Urothelium cell line (cell line): ENCODE measurements at regions not wholly inside any gene's neighbourhood (a gene's known extent, or its start where the extent isn't known, plus 50 kb on each side); places are given as distances from the start of the nearest gene placed in this dataset.
A peak's percentile ranks its signal among the peaks of the same experiment; 100 is the strongest.

Source experiments
- DNase-seq: peaks from one replicate; pipeline ENCODE4 v3.0.0; 2011; ENCODE audit warnings: low spot score, mixed read lengths
- FAIRE-seq: peaks from 2 replicates; lab custom pipeline; 2011; peaks lifted over from hg19 to GRCh38; lab: Jason Lieb, UNC

DNA sequence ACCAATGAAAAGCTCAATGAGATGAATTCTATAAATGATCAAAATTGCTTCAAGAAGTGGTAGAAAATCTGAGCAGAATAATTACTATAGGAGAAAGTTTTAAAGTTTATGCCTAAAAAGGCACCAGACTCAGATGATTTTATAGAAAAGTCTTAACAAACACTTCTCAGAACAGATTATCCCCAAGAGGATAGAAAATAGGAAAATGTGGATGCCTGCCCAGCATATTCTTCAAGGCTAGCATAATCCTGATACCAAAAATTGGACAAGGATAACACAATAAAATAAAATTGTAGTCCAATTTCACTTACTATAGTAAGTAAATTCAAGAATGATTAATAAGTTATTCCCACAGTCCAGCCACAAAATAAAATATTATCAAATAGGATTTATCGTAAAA lies 397.0 kb downstream of the NR2F1-AS1 start:
- no peak for FAIRE-seq

DNA sequence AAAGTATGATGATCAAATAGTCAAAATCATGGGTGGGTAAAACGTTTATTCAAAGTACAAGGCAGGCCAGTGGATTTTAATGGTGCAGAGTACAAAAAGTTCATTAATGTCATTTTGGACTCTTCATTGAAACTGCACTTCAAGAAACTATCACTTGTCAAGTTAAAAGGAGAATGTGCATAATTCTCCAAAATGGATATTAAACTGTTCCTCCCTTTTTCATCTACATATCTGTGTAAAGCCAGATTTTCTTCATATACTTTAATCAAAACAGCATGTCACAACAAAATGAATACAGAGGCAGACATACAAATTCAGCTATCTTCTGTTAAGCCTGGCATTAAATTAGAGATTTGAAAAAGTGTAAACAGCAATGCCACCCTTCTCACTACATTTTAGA lies 401.6 kb downstream of the NR2F1-AS1 start:
- DNase-seq (no peak), FAIRE-seq (no peak)

More for the DNA sequence above, 397.0 kb downstream of the NR2F1-AS1 start:
- DNase-seq = no peak

DNA sequence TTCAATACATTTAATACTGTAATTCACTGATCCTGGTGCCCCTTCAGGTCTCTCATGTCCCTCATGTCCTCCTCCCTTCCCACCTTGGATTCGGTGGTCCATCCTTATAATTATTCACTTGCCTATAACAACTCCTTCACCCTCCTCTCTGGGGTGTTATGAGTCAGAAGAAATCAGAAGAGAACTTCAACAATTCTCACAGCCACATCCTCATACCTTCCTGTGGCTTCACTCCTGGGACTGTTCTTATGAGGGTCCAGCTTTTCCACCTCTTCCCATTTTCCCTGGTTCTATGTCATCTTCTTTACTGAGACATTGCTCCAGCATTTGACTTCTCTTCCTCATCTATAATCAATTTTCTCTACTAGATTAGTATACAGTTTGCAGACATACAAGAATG lies 406.1 kb downstream of the NR2F1-AS1 start:
- FAIRE-seq = no peak
- DNase-seq = no peak

DNA sequence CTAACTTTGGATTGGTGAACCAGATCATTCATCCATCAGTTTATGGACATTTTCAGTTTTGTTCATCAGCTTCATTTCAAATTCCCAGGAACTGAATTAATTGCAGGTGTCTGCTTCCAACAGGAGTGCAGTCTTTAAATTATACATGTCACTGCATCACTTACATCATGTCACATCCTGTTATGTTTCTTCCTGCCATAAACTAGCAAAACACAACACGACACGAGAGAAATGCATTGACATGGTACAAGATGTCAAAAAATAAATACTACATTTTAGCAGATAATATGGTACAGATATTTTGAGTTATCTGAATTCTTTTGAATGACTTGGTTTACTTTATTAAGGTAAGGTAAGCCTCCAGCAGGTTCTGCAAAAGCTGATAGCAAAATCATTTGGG lies 415.5 kb downstream of the NR2F1-AS1 start:
- no peak for FAIRE-seq

DNA sequence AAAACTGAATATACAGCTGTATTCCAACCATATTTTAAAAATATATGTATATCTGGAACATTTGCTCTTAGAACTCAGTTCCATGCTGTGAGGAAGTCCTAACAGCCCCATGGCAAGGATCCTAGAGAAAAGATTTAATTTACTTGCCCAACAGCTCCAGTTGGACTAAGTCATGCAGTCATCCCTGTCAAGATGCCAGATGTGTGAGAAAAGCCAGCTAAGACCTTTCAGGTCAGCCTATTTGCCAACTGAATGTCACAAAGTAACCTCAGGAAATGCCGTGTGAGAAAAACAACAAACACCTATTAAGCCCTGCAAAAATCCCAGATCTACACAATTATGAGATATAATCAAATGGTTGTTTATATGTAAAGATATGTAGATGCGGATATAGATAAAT lies 416.3 kb downstream of the NR2F1-AS1 start:
- DNase-seq (peak; percentile 44), FAIRE-seq (no peak)

More for the DNA sequence above, 415.5 kb downstream of the NR2F1-AS1 start:
- no peak for DNase-seq

DNA sequence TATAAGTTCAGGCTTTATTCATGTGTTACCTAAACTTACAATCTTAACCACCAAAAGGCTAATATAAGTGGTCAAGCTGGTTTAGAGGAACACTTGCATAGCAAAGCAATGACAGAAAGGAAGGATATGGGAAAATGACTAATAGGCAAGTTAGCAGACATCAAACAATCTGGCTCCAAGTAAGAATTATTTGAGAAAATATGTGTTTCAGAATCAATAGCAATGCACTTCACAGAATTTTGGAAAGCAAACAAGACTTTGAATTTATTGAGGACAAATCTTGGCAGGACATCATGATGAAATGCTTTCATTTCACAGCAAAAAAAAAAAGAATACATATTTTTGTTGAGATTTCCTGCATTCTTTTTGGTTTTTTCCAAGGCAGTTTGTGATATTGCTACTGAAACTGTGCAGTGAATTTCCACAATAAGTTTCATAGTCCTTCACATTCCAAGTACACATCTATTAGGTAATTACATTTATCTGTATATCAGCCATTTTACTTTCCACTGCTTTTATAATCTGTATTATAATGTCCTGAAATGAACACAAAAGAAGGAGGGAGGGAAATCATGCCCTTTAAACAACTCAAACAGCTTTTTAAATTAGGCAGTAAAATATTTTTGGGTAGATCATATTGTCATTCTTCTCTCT lies 417.9 kb downstream of the NR2F1-AS1 start:
- DNase-seq (peak; percentile 35), FAIRE-seq (no peak)

DNA sequence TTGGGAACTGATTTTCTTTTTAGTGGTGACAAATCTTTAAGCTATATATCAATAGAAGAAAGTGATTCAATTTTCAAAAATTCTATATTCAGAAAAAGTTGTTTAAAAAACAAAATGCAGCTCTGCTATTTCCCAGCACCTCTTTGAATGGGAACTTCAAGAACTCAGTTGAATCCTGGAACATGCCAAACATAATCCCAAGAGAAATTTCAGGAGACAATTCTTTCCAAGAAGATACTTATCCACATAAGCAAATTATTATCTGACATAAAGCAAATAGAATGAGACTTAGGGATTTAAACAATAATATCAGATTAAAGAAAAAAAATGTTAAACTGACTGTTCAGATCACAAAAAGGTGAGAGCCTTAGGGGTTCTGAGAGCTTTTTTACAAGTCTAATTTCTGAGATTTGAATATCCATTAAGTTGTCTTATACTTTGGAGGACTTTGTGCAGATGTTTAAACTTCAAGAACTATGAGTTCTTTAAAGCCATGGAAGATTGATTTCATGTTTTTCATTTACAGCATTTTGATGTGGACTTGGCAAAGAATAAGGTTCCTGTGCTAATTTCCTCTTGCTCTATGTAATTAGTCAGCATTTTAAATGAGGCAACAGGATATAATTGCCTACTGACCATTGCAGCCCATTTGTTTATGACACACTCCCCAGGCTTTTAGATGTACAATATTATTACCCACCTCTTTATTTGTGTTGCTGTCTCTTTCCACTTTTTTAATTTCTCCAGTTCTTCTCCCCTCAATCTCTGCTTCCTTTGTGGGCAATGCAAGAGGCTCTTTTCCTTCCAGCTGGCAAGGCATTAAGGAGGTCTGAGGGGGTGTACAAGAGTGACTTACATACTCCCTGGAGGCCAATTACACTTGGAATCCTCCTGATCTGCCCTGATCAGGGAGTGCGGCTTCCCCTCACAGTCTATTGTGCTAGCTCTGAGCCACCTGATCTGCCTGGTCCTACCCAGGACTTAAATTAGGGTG lies 419.1 kb downstream of the NR2F1-AS1 start:
- FAIRE-seq (no peak), DNase-seq (peak; percentile 32)

DNA sequence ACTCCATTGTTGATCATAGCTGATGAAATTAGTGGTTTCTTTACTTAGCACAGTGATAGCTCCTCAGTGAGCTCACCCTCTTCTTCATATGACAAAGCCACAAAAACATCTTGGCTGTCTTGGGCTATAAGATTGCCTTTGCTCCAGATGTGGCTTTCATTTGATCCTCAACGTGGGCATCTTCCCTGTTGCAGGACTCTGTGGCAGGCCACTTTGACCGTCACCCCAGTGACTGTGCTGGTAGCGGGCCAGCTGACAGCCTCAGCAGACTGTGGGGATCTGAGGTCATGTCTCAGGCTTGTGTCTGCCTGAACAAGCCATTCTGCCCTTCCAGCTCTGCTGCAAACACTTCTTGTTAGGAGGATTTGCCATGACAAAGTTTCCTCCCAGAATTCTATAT lies 422.2 kb downstream of the NR2F1-AS1 start:
- DNase-seq = no peak
- no peak for FAIRE-seq

DNA sequence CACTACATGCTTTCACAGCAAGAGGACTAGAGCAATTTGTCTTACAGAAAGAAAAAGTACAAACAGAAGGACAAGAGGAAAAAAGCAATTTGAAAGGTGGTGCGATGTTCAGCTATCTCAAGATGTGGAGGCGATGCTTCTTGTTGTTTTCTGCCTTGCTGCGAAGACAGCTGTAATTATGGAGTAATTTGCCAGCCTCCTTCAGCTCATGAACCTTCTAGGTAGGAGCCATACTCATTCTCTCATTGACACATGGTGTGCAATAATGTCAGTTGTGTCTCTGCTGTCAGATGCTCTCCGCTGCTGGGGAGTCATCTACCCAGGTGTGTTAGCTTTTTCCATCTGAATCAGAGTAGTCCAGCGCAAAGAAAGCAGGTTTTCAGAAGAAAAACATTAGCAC lies 424.5 kb downstream of the NR2F1-AS1 start:
- no peak for DNase-seq
- no peak for FAIRE-seq

DNA sequence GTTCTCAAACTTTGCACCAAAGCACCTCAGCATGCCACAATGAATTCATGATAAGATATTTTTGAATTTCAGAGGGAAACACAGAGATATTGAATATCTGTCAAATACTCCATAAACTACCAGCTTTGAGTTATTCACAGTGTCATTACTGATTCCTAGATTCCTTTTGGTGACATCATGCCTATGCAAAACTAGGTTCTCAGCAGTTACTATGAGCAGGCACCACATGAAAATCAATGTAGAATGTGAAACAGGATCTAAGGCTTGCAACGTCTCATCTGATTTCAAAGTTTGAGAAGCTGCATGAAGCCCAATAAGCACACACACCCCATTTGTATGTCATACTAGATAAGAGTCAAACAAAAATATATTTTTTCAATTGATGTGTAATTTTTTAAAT lies 426.5 kb downstream of the NR2F1-AS1 start:
- FAIRE-seq (no peak), DNase-seq (no peak)

DNA sequence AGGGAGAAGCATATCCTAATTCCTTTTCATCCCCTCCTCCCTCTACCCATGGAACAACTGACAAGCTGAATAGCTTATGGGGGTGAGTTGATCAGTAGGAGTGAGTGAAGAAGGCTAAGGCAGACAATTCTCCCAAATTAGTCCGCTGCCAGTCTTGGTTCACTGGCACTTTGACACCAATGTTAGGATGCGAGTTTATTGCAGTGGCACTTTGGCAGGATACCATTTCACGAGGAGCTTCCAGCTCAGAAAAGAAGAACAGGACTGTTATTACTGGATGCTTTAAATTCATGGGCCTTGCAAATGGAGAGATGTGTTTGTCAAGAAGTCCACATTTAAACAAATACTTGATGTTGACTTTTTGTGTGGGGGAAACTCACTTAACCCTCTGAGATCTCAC lies 427.6 kb downstream of the NR2F1-AS1 start:
- DNase-seq = no peak
- no peak for FAIRE-seq

DNA sequence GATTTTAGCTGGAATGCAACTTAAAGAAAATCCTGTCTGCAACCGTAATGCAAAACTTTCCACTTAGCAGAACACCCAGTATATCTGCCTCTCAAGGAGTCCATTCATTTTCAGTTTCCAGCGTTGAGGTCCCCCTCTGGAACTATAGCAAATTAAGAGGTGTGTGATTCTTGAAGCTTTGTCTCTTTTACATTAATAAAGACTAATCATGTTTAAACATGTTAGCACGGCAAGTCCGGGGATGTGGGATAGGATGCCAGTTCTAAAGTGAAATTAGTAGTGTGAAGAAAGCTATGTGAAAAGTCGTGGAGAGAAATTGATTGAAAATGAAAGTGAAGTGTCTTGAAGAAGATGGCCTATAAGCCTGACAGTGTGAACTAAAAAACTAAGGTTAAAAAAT lies 429.1 kb downstream of the NR2F1-AS1 start:
- no peak for FAIRE-seq

DNA sequence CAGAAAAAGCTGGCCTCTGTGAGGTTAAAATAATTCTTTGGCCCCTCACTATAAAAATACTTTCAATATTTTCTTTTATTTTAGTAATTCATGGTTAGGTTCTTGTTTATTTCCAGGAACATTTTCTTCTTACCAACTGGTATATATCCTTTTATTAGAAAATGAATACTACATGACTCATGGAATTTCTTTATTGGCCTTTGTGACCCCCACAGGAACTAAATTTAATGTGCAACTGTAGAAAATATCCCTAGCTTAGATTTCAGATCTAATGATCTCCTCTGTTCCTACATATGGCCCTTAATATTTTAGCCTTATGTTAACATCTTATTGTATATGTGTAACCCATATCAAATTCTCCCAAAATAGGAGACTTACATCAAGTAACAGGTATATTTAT lies 429.9 kb downstream of the NR2F1-AS1 start:
- DNase-seq = no peak
- no peak for FAIRE-seq

More for the DNA sequence above, 429.1 kb downstream of the NR2F1-AS1 start:
- DNase-seq = no peak

DNA sequence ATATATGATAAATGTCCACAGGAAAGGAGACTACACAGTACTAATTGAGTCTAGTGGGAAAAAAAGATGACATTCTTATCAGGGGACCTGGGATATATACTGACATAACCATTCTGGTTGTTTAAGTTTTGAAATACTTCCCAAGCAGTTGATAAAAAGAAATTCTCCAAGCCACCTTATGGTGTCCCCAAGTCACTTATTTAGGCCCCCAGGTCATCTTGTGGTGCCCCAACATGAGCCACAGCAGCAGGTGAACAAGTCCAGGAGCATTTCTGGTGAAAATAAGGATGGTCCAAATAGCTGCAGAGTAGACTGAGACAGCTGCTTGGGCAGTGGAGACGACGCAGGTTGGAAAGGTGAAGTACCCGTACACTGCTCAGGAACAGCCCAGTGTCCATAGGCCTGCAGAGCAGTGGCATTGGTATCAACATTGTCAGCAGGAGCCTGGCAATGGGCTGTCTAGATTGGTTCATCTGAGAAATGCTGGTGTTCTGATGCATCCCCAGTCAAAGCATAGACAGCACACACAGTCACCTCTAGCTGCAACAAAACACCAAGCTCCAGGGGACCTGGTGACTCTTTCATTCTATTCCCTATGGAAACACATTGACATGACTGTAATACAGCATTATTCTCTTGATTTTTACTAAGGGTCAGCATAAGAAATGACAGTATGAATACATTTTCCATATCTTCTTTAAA lies 430.6 kb downstream of the NR2F1-AS1 start:
- DNase-seq (no peak), FAIRE-seq (no peak)

DNA sequence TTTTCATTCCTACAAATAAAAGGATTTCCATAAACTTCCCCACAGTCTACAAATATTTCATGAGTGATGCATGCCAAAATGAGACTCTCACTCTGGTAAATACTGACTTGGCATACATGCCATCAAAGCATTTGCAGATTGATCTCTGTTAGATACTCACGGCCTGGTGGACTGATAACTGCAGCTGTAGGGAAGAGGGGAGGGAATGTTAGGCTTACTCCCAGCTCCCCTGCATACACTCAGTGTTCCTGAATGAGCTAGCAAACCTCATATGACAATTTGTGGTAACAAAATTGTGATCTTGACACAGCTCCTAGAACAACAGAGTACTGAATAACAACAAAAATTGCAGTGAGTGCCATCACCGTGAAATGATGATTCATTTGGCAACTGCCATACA lies 435.3 kb downstream of the NR2F1-AS1 start:
- no peak for DNase-seq
- FAIRE-seq = no peak

DNA sequence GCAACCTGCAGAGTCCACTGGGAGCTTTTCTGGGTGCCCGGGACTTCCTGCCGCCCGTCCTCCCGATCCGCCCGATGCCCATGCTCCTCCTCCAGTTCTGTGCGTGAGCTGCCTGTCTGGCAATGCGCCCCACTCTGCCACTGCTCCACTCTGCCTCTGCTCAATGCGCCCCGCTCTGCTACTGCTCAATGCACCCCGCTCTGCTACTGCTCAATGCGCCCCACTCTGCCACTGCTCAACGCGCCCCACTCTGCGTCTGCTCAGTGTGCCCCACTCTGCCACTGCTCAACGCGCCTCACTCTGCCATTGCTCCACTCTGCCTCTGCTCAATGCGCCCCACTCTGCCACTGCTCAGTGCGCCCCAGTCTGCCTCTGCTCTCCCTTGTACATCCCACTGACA lies 436.0 kb downstream of the NR2F1-AS1 start:
- DNase-seq (no peak), FAIRE-seq (no peak)

DNA sequence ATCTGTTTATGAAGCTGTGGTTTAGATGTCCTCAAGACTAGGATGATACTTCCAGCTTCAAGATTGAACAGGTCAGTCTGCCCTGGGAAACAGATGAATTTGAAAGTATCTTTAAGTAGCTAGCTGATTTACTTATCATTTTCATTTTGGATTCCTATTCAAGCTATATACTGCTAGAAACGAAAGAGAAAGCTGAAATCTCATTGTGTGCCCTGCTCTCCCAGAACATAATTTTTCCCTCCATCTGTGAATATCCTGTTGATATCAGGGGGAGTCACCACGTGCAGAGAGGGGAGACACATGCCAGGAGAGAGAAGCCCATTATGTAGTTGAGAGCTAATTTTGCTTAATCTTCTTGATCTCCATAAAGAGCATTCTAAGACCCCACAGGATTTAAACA lies 439.1 kb downstream of the NR2F1-AS1 start:
- DNase-seq (no peak), FAIRE-seq (no peak)

DNA sequence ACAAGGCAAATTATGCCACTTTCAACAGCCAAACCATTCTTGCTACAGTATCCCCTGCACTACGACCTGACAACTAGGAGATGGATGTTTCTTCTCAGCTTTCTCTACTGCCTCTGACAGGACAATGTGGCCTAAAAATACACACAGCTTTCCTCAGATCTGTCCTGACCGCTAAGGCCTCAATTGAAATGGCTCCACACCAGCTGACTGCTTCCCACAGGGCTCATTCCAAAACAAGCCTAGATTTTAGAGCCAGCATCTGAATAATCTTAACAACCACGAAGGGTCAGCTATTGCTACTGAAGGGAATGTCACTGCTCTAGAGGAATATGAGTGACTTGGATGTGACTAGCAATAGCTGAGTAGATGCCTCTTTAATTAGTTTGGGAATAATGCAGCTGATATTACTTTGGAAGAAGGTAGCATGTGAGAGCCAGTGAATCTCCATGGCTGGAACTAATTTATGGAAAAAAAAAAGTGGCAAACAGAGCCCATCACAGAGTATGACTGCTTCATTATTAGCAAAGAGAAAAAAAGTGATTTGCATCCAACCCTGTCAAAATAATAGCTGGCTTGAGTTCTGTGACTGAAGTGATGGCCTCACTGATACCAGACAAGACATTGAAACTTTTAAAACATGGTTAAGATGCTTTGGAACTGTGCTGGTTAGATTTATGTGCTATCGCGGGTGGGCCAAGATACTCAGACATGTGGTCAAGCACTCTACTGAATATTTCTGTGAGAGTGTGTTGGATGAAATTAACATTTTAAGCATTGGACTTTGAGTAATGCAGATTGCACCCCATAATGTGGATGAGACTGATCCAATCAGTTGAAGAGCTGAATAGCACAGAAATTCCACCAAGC lies 450.2 kb downstream of the NR2F1-AS1 start:
- DNase-seq (no peak), FAIRE-seq (no peak)

DNA sequence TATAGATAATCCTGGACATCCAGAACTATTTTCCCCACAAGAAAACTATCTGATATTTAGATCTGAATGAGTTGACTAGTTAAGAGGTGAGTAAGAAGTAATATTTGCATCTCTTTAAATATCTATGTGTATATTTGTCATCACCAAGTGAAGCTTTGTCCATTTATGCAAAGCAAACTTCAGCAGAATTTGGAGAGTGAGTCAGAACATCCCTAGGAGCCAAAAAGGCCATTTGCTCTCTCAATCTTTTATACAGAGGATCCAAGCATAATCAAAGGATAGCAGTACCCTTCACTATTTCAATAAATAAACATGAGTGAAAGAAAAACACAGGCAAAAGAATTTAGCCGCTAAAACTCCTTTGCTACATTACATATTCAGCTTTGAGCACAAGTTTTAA lies 454.4 kb downstream of the NR2F1-AS1 start:
- FAIRE-seq (no peak), DNase-seq (no peak)

DNA sequence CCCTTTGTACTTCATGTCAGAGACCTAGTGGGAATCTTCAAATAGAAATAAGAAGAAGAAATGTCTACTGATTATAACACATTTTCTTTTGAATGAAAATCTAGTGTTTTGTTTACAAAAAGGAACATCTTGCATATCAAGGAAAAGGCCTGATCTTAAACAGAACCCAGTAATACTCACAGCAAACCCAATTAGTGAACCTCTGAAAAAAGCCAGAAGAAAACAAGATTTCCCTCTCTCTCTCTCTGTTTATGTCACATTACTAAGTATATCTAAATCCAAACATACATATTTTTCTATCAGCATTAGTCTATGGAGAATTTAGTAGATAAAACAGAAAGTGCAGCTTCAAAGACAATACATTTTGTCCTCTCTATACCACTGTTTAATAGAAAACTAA lies 457.9 kb downstream of the NR2F1-AS1 start:
- FAIRE-seq (no peak), DNase-seq (no peak)

DNA sequence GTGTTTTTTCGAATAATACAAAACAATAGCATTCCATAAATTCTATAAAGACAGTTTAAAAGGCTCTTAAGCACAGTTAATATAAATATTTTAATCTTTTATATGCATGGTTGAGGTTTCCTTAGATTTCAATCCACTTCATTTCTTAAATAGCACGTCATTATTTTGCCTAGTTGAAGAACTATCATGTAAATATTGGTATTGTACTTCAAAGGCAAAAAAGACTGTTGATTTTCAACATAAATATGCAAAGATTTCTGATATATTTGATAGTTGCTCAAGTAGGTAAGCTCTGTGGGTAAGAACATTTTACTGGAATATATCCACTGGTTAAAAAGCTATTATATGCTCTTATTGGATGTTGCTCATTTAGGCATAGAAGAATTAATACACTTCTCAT lies 458.6 kb downstream of the NR2F1-AS1 start:
- no peak for DNase-seq
- no peak for FAIRE-seq
